Lower lobe of right lung (tissue), 2 donors: ENCODE measurements at regions not wholly inside any gene's neighbourhood (a gene's known extent, or its start where the extent isn't known, plus 50 kb on each side); places are given as distances from the start of the nearest gene placed in this dataset.
A peak's percentile ranks its signal among the peaks of the same experiment; 100 is the strongest.

Experiments used
- ATAC-seq, 2 donors: fragments of 200-7000 bp; cut with Tn5 transposase; one replicate each; pipeline ENCODE4 v1.9.1; 2020 to 2022; ENCODE audit warnings: mild to moderate bottlenecking in 2 of 2, moderate library complexity in 2 of 2
- DNase-seq: peaks from one replicate; pipeline ENCODE4 v3.0.0-alpha.2; 2020
- H3K27ac ChIP-seq: fragments of 200-600 bp; one replicate; pipeline ENCODE4 v1.8.0; 2022
- H3K27me3 ChIP-seq: fragments of 200-600 bp; one replicate; pipeline ENCODE4 v1.8.0; 2022; ENCODE audit warnings: low read depth
- H3K36me3 ChIP-seq: fragments of 200-600 bp; one replicate; pipeline ENCODE4 v1.8.0; 2022; ENCODE audit warnings: mild to moderate bottlenecking
- H3K4me1 ChIP-seq: fragments of 200-600 bp; one replicate; pipeline ENCODE4 v1.8.0; 2022
- H3K4me3 ChIP-seq: fragments of 200-600 bp; one replicate; pipeline ENCODE4 v1.8.0; 2022; ENCODE audit warnings: mild to moderate bottlenecking
- H3K9me3 ChIP-seq: fragments of 200-600 bp; one replicate; pipeline ENCODE4 v1.8.0; 2022
- intact Hi-C: fragments of 100-400 bp; cut with DNase I; formaldehyde crosslinking; loops from one replicate; pipeline ENCODE4 v1.11.0; 2022
- TF ChIP-seq, protein P1 (sequence below): fragments of 200-600 bp; IDR thresholded peaks from one replicate; pipeline ENCODE4 v1.8.0; 2022; ENCODE audit warnings: antibody characterized with exemption, mild to moderate bottlenecking
- donor health status: DM: no; HTN: yes; CAD: no; lungs with severe emphysema.

DNA sequence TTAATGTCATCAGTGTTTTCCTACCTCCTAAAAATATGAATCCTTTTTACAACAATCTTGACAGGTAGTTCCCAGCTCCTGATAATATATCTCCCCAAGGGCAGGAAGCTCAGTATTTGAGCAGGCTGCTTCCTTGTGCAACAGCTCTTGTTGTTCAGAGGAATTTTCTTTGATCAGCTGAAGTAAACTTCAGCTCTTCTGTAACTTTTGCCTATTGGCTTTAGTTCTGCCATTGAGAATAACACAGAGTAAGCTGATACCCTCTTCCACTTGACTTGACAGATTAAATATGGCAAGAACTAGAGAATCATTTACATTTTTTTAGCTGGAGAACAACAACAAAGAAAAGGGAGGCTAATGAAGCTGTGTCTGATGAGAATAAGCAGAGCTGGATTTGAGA is 75.2 kb downstream of the LUZP4 start:
- ATAC-seq (no peak), DNase-seq (no peak)
- intact Hi-C loops, result no loop called here
- Histone ChIP-seq H3K27me3 (no peaks in the 10 kb centered on the region), H3K9me3 (no peaks in the 10 kb centered on the region), H3K4me1 (no peaks in the 10 kb centered on the region), H3K27ac (no peak overlapping the region), H3K4me3 (no peak overlapping the region), H3K36me3 (no peaks in the 10 kb centered on the region)
- TF ChIP-seq, protein P1, sequence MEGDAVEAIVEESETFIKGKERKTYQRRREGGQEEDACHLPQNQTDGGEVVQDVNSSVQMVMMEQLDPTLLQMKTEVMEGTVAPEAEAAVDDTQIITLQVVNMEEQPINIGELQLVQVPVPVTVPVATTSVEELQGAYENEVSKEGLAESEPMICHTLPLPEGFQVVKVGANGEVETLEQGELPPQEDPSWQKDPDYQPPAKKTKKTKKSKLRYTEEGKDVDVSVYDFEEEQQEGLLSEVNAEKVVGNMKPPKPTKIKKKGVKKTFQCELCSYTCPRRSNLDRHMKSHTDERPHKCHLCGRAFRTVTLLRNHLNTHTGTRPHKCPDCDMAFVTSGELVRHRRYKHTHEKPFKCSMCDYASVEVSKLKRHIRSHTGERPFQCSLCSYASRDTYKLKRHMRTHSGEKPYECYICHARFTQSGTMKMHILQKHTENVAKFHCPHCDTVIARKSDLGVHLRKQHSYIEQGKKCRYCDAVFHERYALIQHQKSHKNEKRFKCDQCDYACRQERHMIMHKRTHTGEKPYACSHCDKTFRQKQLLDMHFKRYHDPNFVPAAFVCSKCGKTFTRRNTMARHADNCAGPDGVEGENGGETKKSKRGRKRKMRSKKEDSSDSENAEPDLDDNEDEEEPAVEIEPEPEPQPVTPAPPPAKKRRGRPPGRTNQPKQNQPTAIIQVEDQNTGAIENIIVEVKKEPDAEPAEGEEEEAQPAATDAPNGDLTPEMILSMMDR, result no peak

DNA sequence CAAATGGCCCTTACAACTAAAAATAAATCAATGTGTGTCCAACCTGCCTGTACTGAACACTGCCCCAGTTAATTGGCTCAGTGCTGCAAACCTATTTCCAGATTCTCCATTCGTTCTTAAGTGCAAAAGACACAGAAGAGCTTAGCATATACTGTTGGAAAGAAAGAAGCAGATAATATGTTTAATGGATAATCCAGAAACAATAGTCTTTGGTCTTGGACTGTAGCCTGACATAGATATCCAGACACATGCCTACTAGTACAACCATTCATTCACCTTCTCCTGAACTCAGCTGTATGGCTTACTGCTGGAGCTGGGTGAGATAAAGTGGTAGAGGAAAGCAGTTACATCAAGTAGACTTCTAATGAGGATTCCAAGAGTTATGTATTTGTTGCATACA is 77.0 kb downstream of the LUZP4 start:
- Histone ChIP-seq H3K4me3 (no peak overlapping the region), H3K9me3 (no peaks in the 10 kb centered on the region), H3K27ac (no peak overlapping the region), H3K27me3 (no peaks in the 10 kb centered on the region), H3K36me3 (no peaks in the 10 kb centered on the region), H3K4me1 (no peaks in the 10 kb centered on the region)
- DNase-seq (no peak), ATAC-seq (no peak)
- intact Hi-C loops, result no loop called here
- TF ChIP-seq, protein P1, result no peak

DNA sequence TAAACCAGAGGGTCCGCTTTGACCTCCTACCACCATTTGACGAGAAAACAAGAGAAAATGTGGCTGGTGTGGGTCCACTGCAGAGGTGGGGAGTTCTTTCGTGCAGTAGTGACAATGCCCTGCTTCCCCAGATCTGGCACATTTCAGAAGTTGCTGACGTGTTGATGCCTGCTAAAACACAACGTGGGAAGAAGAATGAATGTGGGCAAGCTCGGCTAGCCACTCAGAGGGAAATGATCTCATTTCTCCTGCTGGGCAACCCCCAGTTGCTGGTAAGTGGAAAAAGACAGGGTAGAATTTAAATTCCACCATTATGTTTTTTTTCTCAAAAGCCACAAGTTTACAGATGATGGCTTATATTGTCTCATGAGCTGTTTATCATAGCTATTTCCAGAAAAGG is 77.9 kb downstream of the LUZP4 start:
- DNase-seq, result no peak
- H3K4me3 ChIP-seq, result no peak overlapping the region
- H3K27ac ChIP-seq, result no peak overlapping the region
- no peaks in the 10 kb centered on the region for H3K27me3 ChIP-seq
- no peak for ATAC-seq
- TF ChIP-seq, protein P1, result no peak
- H3K36me3 ChIP-seq, result no peaks in the 10 kb centered on the region
- intact Hi-C loops, result no loop called here
- no peaks in the 10 kb centered on the region for H3K4me1 ChIP-seq
- no peaks in the 10 kb centered on the region for H3K9me3 ChIP-seq

DNA sequence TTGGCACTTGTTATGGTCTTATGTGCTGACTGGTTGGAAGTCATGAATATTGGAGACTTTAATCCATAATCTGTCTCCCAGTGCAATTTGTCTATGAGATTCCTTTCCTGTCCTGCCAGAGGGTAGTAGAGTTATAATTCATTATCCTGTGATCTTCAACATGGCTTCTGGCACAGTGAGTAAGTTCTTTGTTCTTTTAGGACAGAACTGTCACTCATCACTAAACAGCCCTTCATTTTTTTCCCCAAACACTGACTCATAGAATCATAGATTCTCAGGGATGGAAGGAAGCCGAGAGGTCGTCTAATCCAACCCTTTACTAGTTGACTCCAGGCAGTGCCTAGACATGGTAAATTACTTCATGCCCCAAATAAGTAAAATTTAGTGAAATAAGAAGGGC is 78.4 kb downstream of the LUZP4 start:
- Histone ChIP-seq H3K36me3 (no peaks in the 10 kb centered on the region), H3K27ac (no peak overlapping the region), H3K27me3 (no peaks in the 10 kb centered on the region), H3K4me3 (no peak overlapping the region), H3K9me3 (no peaks in the 10 kb centered on the region), H3K4me1 (no peaks in the 10 kb centered on the region)
- TF ChIP-seq, protein P1, result no peak
- no peak for ATAC-seq
- intact Hi-C loops, result no loop called here
- no peak for DNase-seq

DNA sequence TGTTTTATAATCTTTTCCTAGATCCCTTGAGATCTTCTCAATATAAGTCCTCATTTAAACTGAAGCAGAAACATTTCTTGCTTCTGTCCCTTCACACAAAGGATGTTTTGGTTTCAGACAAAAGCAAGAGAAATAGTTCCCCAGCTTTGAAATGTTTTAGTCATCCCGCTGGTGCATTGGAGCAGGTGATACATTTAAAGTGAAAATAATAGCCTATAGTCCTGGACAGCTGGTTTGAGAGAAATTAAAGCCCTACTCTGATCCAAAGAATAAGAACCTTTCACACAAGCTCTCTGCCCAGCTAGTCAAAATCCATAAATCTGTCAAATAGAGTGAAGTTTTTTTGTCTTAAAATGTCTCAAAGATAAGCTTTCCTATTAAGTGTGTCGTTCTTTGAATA is 79.4 kb downstream of the LUZP4 start:
- Histone ChIP-seq H3K27me3 (no peaks in the 10 kb centered on the region), H3K4me1 (no peaks in the 10 kb centered on the region), H3K9me3 (no peaks in the 10 kb centered on the region), H3K4me3 (no peak overlapping the region), H3K36me3 (no peaks in the 10 kb centered on the region), H3K27ac (no peak overlapping the region)
- no peak for ATAC-seq
- TF ChIP-seq, protein P1, result no peak
- intact Hi-C loops, result no loop called here
- DNase-seq, result no peak

DNA sequence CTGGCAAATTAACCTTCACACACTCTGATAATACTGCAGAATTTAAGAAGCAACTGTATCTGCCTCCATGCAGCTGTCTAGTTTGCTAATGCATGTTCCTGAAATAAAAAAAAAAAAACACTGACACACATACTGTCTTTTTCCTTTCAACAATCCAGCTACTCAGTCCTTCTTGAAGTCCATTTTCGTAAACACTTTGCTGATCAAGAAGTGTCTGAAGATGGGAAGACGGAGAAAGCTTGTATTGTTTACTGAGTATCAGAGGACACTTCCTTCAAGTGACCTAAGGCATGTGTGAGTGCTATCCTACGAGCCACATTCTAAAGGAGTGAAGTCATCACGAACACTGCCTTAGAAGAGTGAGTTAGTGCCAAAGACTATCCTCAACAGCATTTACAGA is 82.6 kb downstream of the LUZP4 start:
- no peaks in the 10 kb centered on the region for H3K36me3 ChIP-seq
- H3K4me1 ChIP-seq, result no peaks in the 10 kb centered on the region
- no peaks in the 10 kb centered on the region for H3K9me3 ChIP-seq
- intact Hi-C loops, result no loop called here
- no peaks in the 10 kb centered on the region for H3K27me3 ChIP-seq
- no peak overlapping the region for H3K27ac ChIP-seq
- H3K4me3 ChIP-seq, result no peak overlapping the region
- DNase-seq (no peak), ATAC-seq (peak; percentile 69 to 89)
- TF ChIP-seq, protein P1, result no peak
